ENCODE measurements at regions not wholly inside any gene's neighbourhood (a gene's known extent, or its start where the extent isn't known, plus 50 kb on each side); places are given as distances from the start of the nearest gene placed in this dataset.

- ChIA-PET SMC1A (ENCODE audit: uncharacterized antibody, unreplicated experiment) (interaction anchor here (1.0 to 1.1 kb wide), 2 partner anchors 13 to 23 kb away, joined by 3 to 5 read pairs; no protein-coding TSS in a partner anchor), CTCF (interaction anchor here (1.0 to 4.2 kb wide), 5 partner anchors 9 to 227 kb away, joined by 3 to 22 read pairs (median 5); no protein-coding TSS in a partner anchor), POLR2A (no interaction called here), RAD21 (ENCODE audit: unreplicated experiment) (interaction anchor here (0.9 kb wide), 1 partner anchor 13 kb away, joined by 3 read pairs; no protein-coding TSS in a partner anchor)
- intact Hi-C loops (cut with micrococcal nuclease; ENCODE audit: unreplicated experiment) (no loop called here), in situ Hi-C loops (cut with MboI) (no loop called here)
- H4K20me1 ChIP-seq (ENCODE audit: control insufficient read depth, insufficient read depth) = no peaks in the 10 kb centered on the region
- FAIRE-seq (no peak), DNase-seq (ENCODE audit: low read depth, low spot score) (no peak), ATAC-seq (no peak)
- no peak overlapping the region for H3K9ac ChIP-seq (ENCODE audit: control insufficient read depth, insufficient read depth, low read length)
- H3K79me2 ChIP-seq (ENCODE audit: control insufficient read depth, insufficient read depth, low read length) = no peaks in the 10 kb centered on the region
- no peak overlapping the region for H3K4me2 ChIP-seq (ENCODE audit: control insufficient read depth, insufficient read depth)
- WGBS (ENCODE audit: insufficient coverage, insufficient replicate concordance, low lambda C conversion rate, missing lambda C conversion rate) = 34% methylated on average over 3 of the region's 3 CpGs
- H3K27ac ChIP-seq (ENCODE audit: control insufficient read depth, insufficient read depth) = no peak overlapping the region
- H3K36me3 ChIP-seq (ENCODE audit: control insufficient read depth in 2 of 2, insufficient read depth in 2 of 2, low read length in 1 of 2) = no peaks in the 10 kb centered on the region
- H3K27me3 ChIP-seq (replicated peaks in 1 of 2; ENCODE audit: control insufficient read depth in 2 of 2, insufficient read depth in 2 of 2, low read length in 1 of 2) = no peaks in the 10 kb centered on the region
- H3K4me1 ChIP-seq (ENCODE audit: control insufficient read depth, insufficient read depth, low read length) = peaks cover 33% of the 10 kb centered on the region
- no peaks in the 10 kb centered on the region for H3K9me3 ChIP-seq (replicated peaks; ENCODE audit: control insufficient read depth, insufficient read depth, low read length)
- H2AFZ ChIP-seq (ENCODE audit: control insufficient read depth, low read depth, low read length) = no peak overlapping the region
- H3K4me3 ChIP-seq = no peak overlapping the region
- BruUV-seq (replicated peaks) = no TSS peak
- TF ChIP-seq ZNF207 (IDR thresholded peaks at IDR 0.05; ENCODE audit: borderline replicate concordance) (no peak), KLF5 (IDR thresholded peaks at IDR 0.05; ENCODE audit: partially characterized antibody) (no peak), USF1 (IDR thresholded peaks at IDR 0.05; ENCODE audit: borderline replicate concordance, extremely low read length, insufficient read depth, low read depth, low read length) (no peak), NFYA (IDR thresholded peaks at IDR 0.05; ENCODE audit: borderline replicate concordance, low read depth, low read length) (no peak), SUPT20H (IDR thresholded peaks at IDR 0.05; ENCODE audit: borderline replicate concordance, control insufficient read depth, low read depth, low read length) (no peak), YBX1 (IDR thresholded peaks at IDR 0.05) (no peak), STAT1 (conservative IDR thresholded peaks at IDR 0.05) (no peak), ZNF622 (IDR thresholded peaks at IDR 0.05) (no peak), NBN (IDR thresholded peaks at IDR 0.05) (no peak)
- TF ChIP-seq, protein P1, sequence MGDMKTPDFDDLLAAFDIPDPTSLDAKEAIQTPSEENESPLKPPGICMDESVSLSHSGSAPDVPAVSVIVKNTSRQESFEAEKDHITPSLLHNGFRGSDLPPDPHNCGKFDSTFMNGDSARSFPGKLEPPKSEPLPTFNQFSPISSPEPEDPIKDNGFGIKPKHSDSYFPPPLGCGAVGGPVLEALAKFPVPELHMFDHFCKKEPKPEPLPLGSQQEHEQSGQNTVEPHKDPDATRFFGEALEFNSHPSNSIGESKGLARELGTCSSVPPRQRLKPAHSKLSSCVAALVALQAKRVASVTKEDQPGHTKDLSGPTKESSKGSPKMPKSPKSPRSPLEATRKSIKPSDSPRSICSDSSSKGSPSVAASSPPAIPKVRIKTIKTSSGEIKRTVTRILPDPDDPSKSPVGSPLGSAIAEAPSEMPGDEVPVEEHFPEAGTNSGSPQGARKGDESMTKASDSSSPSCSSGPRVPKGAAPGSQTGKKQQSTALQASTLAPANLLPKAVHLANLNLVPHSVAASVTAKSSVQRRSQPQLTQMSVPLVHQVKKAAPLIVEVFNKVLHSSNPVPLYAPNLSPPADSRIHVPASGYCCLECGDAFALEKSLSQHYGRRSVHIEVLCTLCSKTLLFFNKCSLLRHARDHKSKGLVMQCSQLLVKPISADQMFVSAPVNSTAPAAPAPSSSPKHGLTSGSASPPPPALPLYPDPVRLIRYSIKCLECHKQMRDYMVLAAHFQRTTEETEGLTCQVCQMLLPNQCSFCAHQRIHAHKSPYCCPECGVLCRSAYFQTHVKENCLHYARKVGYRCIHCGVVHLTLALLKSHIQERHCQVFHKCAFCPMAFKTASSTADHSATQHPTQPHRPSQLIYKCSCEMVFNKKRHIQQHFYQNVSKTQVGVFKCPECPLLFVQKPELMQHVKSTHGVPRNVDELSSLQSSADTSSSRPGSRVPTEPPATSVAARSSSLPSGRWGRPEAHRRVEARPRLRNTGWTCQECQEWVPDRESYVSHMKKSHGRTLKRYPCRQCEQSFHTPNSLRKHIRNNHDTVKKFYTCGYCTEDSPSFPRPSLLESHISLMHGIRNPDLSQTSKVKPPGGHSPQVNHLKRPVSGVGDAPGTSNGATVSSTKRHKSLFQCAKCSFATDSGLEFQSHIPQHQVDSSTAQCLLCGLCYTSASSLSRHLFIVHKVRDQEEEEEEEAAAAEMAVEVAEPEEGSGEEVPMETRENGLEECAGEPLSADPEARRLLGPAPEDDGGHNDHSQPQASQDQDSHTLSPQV (IDR thresholded peaks at IDR 0.05) = no peak
- TF ChIP-seq, protein P2, sequence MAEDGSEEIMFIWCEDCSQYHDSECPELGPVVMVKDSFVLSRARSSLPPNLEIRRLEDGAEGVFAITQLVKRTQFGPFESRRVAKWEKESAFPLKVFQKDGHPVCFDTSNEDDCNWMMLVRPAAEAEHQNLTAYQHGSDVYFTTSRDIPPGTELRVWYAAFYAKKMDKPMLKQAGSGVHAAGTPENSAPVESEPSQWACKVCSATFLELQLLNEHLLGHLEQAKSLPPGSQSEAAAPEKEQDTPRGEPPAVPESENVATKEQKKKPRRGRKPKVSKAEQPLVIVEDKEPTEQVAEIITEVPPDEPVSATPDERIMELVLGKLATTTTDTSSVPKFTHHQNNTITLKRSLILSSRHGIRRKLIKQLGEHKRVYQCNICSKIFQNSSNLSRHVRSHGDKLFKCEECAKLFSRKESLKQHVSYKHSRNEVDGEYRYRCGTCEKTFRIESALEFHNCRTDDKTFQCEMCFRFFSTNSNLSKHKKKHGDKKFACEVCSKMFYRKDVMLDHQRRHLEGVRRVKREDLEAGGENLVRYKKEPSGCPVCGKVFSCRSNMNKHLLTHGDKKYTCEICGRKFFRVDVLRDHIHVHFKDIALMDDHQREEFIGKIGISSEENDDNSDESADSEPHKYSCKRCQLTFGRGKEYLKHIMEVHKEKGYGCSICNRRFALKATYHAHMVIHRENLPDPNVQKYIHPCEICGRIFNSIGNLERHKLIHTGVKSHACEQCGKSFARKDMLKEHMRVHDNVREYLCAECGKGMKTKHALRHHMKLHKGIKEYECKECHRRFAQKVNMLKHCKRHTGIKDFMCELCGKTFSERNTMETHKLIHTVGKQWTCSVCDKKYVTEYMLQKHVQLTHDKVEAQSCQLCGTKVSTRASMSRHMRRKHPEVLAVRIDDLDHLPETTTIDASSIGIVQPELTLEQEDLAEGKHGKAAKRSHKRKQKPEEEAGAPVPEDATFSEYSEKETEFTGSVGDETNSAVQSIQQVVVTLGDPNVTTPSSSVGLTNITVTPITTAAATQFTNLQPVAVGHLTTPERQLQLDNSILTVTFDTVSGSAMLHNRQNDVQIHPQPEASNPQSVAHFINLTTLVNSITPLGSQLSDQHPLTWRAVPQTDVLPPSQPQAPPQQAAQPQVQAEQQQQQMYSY (CRISPR knock-in tag; IDR thresholded peaks at IDR 0.05) = no peak
- TF ChIP-seq, protein P3, sequence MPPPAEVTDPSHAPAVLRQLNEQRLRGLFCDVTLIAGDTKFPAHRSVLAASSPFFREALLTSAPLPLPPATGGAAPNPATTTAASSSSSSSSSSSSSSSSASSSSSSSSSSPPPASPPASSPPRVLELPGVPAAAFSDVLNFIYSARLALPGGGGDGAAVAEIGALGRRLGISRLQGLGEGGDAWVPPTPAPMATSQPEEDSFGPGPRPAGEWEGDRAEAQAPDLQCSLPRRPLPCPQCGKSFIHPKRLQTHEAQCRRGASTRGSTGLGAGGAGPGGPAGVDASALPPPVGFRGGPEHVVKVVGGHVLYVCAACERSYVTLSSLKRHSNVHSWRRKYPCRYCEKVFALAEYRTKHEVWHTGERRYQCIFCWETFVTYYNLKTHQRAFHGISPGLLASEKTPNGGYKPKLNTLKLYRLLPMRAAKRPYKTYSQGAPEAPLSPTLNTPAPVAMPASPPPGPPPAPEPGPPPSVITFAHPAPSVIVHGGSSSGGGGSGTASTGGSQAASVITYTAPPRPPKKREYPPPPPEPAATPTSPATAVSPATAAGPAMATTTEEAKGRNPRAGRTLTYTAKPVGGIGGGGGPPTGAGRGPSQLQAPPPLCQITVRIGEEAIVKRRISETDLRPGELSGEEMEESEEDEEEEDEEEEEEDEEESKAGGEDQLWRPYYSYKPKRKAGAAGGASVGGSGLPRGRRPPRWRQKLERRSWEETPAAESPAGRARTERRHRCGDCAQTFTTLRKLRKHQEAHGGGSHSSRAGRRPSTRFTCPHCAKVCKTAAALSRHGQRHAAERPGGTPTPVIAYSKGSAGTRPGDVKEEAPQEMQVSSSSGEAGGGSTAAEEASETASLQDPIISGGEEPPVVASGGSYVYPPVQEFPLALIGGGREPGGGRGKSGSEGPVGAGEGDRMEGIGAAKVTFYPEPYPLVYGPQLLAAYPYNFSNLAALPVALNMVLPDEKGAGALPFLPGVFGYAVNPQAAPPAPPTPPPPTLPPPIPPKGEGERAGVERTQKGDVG (CRISPR knock-in tag; IDR thresholded peaks at IDR 0.05) = no peak
Observed at GRCh38 chr11:10640308-10640707, 53.2 kb downstream of the IRAG1 start.

Measured in GM12878 (cell line).